Common myeloid progenitor, CD34-positive (primary cell): ENCODE measurements at regions not wholly inside any gene's neighbourhood (a gene's known extent, or its start where the extent isn't known, plus 50 kb on each side); places are given as distances from the start of the nearest gene placed in this dataset.

Experiments
- CTCF ChIA-PET: fragments of 350-600 bp; sonication (Branson Sonifier 250); formaldehyde crosslinking; loops from one replicate; lab custom pipeline; 2021; ENCODE audit warnings: antibody characterized with exemption; lab: Charles Lee
- POLR2A ChIA-PET: fragments of 350-600 bp; sonication (Branson Sonifier 250); formaldehyde crosslinking; loops from one replicate; lab custom pipeline; 2021; ENCODE audit warnings: antibody characterized with exemption; lab: Charles Lee
- DNase-seq, 3 donors: peaks; one replicate each; pipeline versions ENCODE4 v3.0.0 to v3.0.0-alpha.2; 2013
- H3K27ac ChIP-seq, 2 experiments: 1 replicate in 1 of 2; 2 replicates in 1 of 2; pipeline ENCODE4 v1.7.0; 2013; ENCODE audit warnings: inconsistent platforms in 2 of 2, low read length in 2 of 2, mild to moderate bottlenecking in 2 of 2, low read depth in 1 of 2, moderate library complexity in 1 of 2; ENCODE audit not compliant: severe bottlenecking in 2 of 2, insufficient read depth in 1 of 2, poor library complexity in 1 of 2
- H3K27me3 ChIP-seq, 5 experiments: replicated peaks in 2 of 5; 1 replicate in 3 of 5; 2 replicates in 2 of 5; pipeline versions ENCODE4 v1.6.1 to v1.7.0; 2013; ENCODE audit warnings: low read length in 4 of 5, mild to moderate bottlenecking in 2 of 5, moderate library complexity in 2 of 5, inconsistent platforms in 1 of 5; ENCODE audit not compliant: insufficient read depth in 5 of 5, control insufficient read depth in 4 of 5
- H3K36me3 ChIP-seq, 4 experiments: 1 replicate in 2 of 4; 2 replicates in 2 of 4; pipeline versions ENCODE4 v1.6.1 to v1.7.0; 2013; ENCODE audit warnings: low read length in 3 of 4, control low read depth in 1 of 4, mild to moderate bottlenecking in 1 of 4; ENCODE audit not compliant: control insufficient read depth in 4 of 4, insufficient read depth in 4 of 4
- H3K4me1 ChIP-seq, 4 experiments: 1 replicate in 3 of 4; 2 replicates in 1 of 4; pipeline versions ENCODE4 v1.6.1 to v1.7.1; 2013; ENCODE audit warnings: low read length in 3 of 4, mild to moderate bottlenecking in 3 of 4, control low read depth in 1 of 4, inconsistent platforms in 1 of 4, moderate library complexity in 1 of 4; ENCODE audit not compliant: control insufficient read depth in 4 of 4, insufficient read depth in 4 of 4; ENCODE audit errors: control extremely low read depth in 1 of 4
- H3K4me3 ChIP-seq, 7 experiments: 1 replicate in 4 of 7; 2 replicates in 3 of 7; pipeline versions ENCODE4 v1.5.1 to v1.7.0; 2013; ENCODE audit warnings: mild to moderate bottlenecking in 7 of 7, low read length in 6 of 7, moderate library complexity in 6 of 7, inconsistent platforms in 2 of 7, low read depth in 2 of 7, control low read depth in 1 of 7; ENCODE audit not compliant: insufficient read depth in 4 of 7, control insufficient read depth in 1 of 7; ENCODE audit errors: extremely low read depth in 1 of 7
- H3K9me3 ChIP-seq, 5 experiments: 1 replicate in 4 of 5; 2 replicates in 1 of 5; pipeline versions ENCODE4 v1.6.1 to v1.7.1; 2013; ENCODE audit warnings: low read length in 4 of 5, mild to moderate bottlenecking in 2 of 5, inconsistent platforms in 1 of 5, low read depth in 1 of 5, moderate library complexity in 1 of 5; ENCODE audit not compliant: control insufficient read depth in 4 of 5, insufficient read depth in 2 of 5; ENCODE audit errors: control extremely low read depth in 1 of 5
- WGBS: methylation state at CpG from one replicate; pipeline ENCODE4 v1.1.5; 2013; ENCODE audit not compliant: insufficient coverage; 5-methylcytosine and 5-hydroxymethylcytosine counted together

- CTCF ChIA-PET, result no interaction called here
- 100% methylated on average over 1 of the region's 3 CpGs for WGBS
These were observed 1114.5 kb upstream of the ATXN8OS start for GRCh38 chr13:68993154-68993553.

GRCh38 chr13:68988176-68988575, 1119.5 kb upstream of the ATXN8OS start:
- Histone ChIP-seq H3K27ac (no peak overlapping the region), H3K27me3 (no peaks in the 10 kb centered on the region), H3K9me3 (peaks cover 0 to under 1% (median 0%) of the 10 kb centered on the region in 5 experiments), H3K4me3 (no peak overlapping the region), H3K36me3 (no peaks in the 10 kb centered on the region), H3K4me1 (no peaks in the 10 kb centered on the region)
- WGBS, result 96% methylated on average over 4 of the region's 11 CpGs
- DNase-seq, result no peak
- ChIA-PET CTCF (no interaction called here), POLR2A (no interaction called here)

More at GRCh38 chr13:68993154-68993553, 1114.5 kb upstream of the ATXN8OS start:
- no peak for DNase-seq
- POLR2A ChIA-PET, result no interaction called here
- Histone ChIP-seq H3K36me3 (no peaks in the 10 kb centered on the region), H3K27me3 (no peaks in the 10 kb centered on the region), H3K4me1 (no peaks in the 10 kb centered on the region), H3K4me3 (no peak overlapping the region), H3K27ac (no peak overlapping the region), H3K9me3 (no peaks in the 10 kb centered on the region)

GRCh38 chr13:68987585-68987984, 1120.0 kb upstream of the ATXN8OS start:
- ChIA-PET CTCF (no interaction called here), POLR2A (no interaction called here)
- WGBS, result 92% methylated on average over 11 of the region's 13 CpGs

GRCh38 chr13:68984688-68985319, 1122.8 kb upstream of the ATXN8OS start:
- no peaks in the 10 kb centered on the region for H3K4me1 ChIP-seq
- POLR2A ChIA-PET, result no interaction called here
- peaks cover 0 to 4% (median 0%) of the 10 kb centered on the region in 5 experiments for H3K9me3 ChIP-seq
- H3K27ac ChIP-seq, result no peak overlapping the region
- no peaks in the 10 kb centered on the region for H3K27me3 ChIP-seq
- no peak overlapping the region for H3K4me3 ChIP-seq
- CTCF ChIA-PET, result no interaction called here
- WGBS, result 96% methylated on average over 29 of the region's 37 CpGs
- no peak for DNase-seq
- H3K36me3 ChIP-seq, result no peaks in the 10 kb centered on the region

More at GRCh38 chr13:68987585-68987984, 1120.0 kb upstream of the ATXN8OS start:
- H3K36me3 ChIP-seq, result no peaks in the 10 kb centered on the region
- H3K9me3 ChIP-seq, result peaks cover 0 to 4% (median 0%) of the 10 kb centered on the region in 5 experiments
- H3K27ac ChIP-seq, result no peak overlapping the region
- H3K4me3 ChIP-seq, result no peak overlapping the region
- no peak for DNase-seq
- no peaks in the 10 kb centered on the region for H3K4me1 ChIP-seq
- H3K27me3 ChIP-seq, result no peaks in the 10 kb centered on the region

- POLR2A ChIA-PET, result no interaction called here
- Histone ChIP-seq H3K4me3 (no peak overlapping the region), H3K27me3 (no peaks in the 10 kb centered on the region), H3K9me3 (peaks cover 0 to 4% (median 0%) of the 10 kb centered on the region in 5 experiments), H3K36me3 (no peaks in the 10 kb centered on the region), H3K4me1 (no peaks in the 10 kb centered on the region), H3K27ac (no peak overlapping the region)
- DNase-seq, result no peak
- 100% methylated on average over 5 of the region's 12 CpGs for WGBS
- CTCF ChIA-PET, result no interaction called here
These were observed 1124.5 kb upstream of the ATXN8OS start for GRCh38 chr13:68982961-68983619.

GRCh38 chr13:68976287-68976686, 1131.3 kb upstream of the ATXN8OS start:
- no peak overlapping the region for H3K27ac ChIP-seq
- DNase-seq, result no peak
- H3K27me3 ChIP-seq, result no peaks in the 10 kb centered on the region
- CTCF ChIA-PET, result no interaction called here
- H3K36me3 ChIP-seq, result no peaks in the 10 kb centered on the region
- POLR2A ChIA-PET, result no interaction called here
- H3K4me3 ChIP-seq, result no peak overlapping the region
- 92% methylated on average over 2 of the region's 2 CpGs for WGBS
- no peaks in the 10 kb centered on the region for H3K4me1 ChIP-seq
- H3K9me3 ChIP-seq, result no peaks in the 10 kb centered on the region

- H3K4me1 ChIP-seq, result no peaks in the 10 kb centered on the region
- H3K27me3 ChIP-seq, result no peaks in the 10 kb centered on the region
- H3K36me3 ChIP-seq, result no peaks in the 10 kb centered on the region
- POLR2A ChIA-PET, result no interaction called here
- H3K9me3 ChIP-seq, result no peaks in the 10 kb centered on the region
- no peak overlapping the region for H3K27ac ChIP-seq
- DNase-seq, result no peak
- CTCF ChIA-PET, result no interaction called here
- no peak overlapping the region for H3K4me3 ChIP-seq
These were observed 1137.1 kb upstream of the ATXN8OS start for GRCh38 chr13:68970532-68970931.
